Keratinocyte (primary cell): ENCODE measurements at regions not wholly inside any gene's neighbourhood (a gene's known extent, or its start where the extent isn't known, plus 50 kb on each side); places are given as distances from the start of the nearest gene placed in this dataset.

Experiments used
- DNase-seq: peaks from one replicate; pipeline ENCODE4 v3.0.0-alpha.2; 2011; ENCODE audit warnings: low read depth, missing footprints, low spot score
- FAIRE-seq: peaks from 2 replicates; lab custom pipeline; 2011; peaks lifted over from hg19 to GRCh38; lab: Jason Lieb, UNC
- H2AFZ ChIP-seq: 2 replicates; pipeline ENCODE4 v1.6.0; 2012; ENCODE audit warnings: low read length, control low read depth, inconsistent platforms; ENCODE audit not compliant: control insufficient read depth
- H3K27ac ChIP-seq: 2 replicates; pipeline ENCODE4 v1.5.1; 2011; ENCODE audit warnings: low read length; ENCODE audit not compliant: control insufficient read depth, insufficient read depth
- H3K27me3 ChIP-seq: 3 replicates; pipeline ENCODE4 v1.6.0; 2011; ENCODE audit warnings: low read length; ENCODE audit not compliant: control insufficient read depth, insufficient read depth; ENCODE audit errors: extremely low read depth
- H3K36me3 ChIP-seq, 2 experiments: 2 replicates in 1 of 2; 3 replicates in 1 of 2; pipeline ENCODE4 v1.5.1; 2011; ENCODE audit warnings: low read length in 2 of 2, mild to moderate bottlenecking in 1 of 2; ENCODE audit not compliant: control insufficient read depth in 2 of 2, insufficient read depth in 2 of 2; ENCODE audit errors: extremely low read depth in 1 of 2
- H3K4me1 ChIP-seq: 3 replicates; pipeline ENCODE4 v1.5.1; 2011; ENCODE audit warnings: low read length; ENCODE audit not compliant: control insufficient read depth, insufficient read depth; ENCODE audit errors: extremely low read depth
- H3K4me2 ChIP-seq: 3 replicates; pipeline ENCODE4 v1.6.0; 2011; ENCODE audit warnings: low read depth, low read length; ENCODE audit not compliant: control insufficient read depth, insufficient read depth; ENCODE audit errors: extremely low read depth
- H3K4me3 ChIP-seq, 3 experiments: fragments of 200-600 bp in 1 of 3; sonication (generic) in 1 of 3; 2 replicates in 2 of 3; 3 replicates in 1 of 3; pipeline ENCODE4 v1.5.1; 2011 to 2016; ENCODE audit warnings: low read length in 3 of 3, mild to moderate bottlenecking in 3 of 3, control low read depth in 2 of 3, inconsistent platforms in 1 of 3, low read depth in 1 of 3, mixed read lengths in 1 of 3, mixed run types in 1 of 3, moderate library complexity in 1 of 3; ENCODE audit not compliant: control insufficient read depth in 2 of 3, insufficient read depth in 2 of 3; ENCODE audit errors: extremely low read depth in 1 of 3
- H3K79me2 ChIP-seq: 2 replicates; pipeline ENCODE4 v1.6.0; 2012; ENCODE audit warnings: low read length; ENCODE audit not compliant: control insufficient read depth, insufficient read depth
- H3K9ac ChIP-seq: 3 replicates; pipeline ENCODE4 v1.6.0; 2011; ENCODE audit warnings: low read length; ENCODE audit not compliant: control insufficient read depth, insufficient read depth; ENCODE audit errors: extremely low read depth
- H3K9me1 ChIP-seq: 3 replicates; pipeline ENCODE4 v1.6.0; 2011; ENCODE audit warnings: low read length; ENCODE audit not compliant: control insufficient read depth, insufficient read depth; ENCODE audit errors: extremely low read depth
- H3K9me3 ChIP-seq: 2 replicates; pipeline ENCODE4 v1.5.1; 2012; ENCODE audit warnings: low read depth, low read length; ENCODE audit not compliant: control insufficient read depth
- H4K20me1 ChIP-seq: 3 replicates; pipeline ENCODE4 v1.6.0; 2011; ENCODE audit warnings: low read length; ENCODE audit not compliant: control insufficient read depth, insufficient read depth; ENCODE audit errors: extremely low read depth
- CTCF ChIP-seq, 3 experiments: IDR thresholded peaks in 1 of 3; conservative IDR thresholded peaks in 1 of 3; optimal IDR thresholded peaks in 1 of 3; 2 replicates in 2 of 3; 3 replicates in 1 of 3; pipeline versions ENCODE3 to v1.5.1; 2011; ENCODE audit warnings: low read length in 3 of 3, mild to moderate bottlenecking in 3 of 3, moderate library complexity in 2 of 3, control low read depth in 1 of 3, inconsistent platforms in 1 of 3; ENCODE audit not compliant: insufficient read depth in 2 of 3; ENCODE audit errors: extremely low read depth in 1 of 3
- EZH2 ChIP-seq: IDR thresholded peaks from one replicate; pipeline ENCODE4 v1.6.1; 2012; ENCODE audit warnings: inconsistent platforms, mild to moderate bottlenecking, low read length, moderate library complexity
- dilution Hi-C: fragments of 300-500 bp; cut with MboI; formaldehyde crosslinking; loops from one replicate; pipeline ENCODE4 v1.7.0; 2020; ENCODE audit warnings: low sequenced_read_pairs; ENCODE audit not compliant: extremely low pct_ligation_motif_present

GRCh38 chr9:22241611-22242010 is 205.0 kb upstream of the DMRTA1 start:
- Histone ChIP-seq H3K4me3 (no peak overlapping the region), H3K79me2 (peaks cover 2% of the 10 kb centered on the region), H3K9me3 (no peaks in the 10 kb centered on the region), H3K36me3 (no peaks in the 10 kb centered on the region), H2AFZ (no peak overlapping the region), H3K27me3 (no peaks in the 10 kb centered on the region), H3K4me2 (no peak overlapping the region), H3K27ac (no peak overlapping the region), H4K20me1 (no peaks in the 10 kb centered on the region), H3K4me1 (peaks cover 45% of the 10 kb centered on the region), H3K9me1 (no peaks in the 10 kb centered on the region), H3K9ac (no peak overlapping the region)
- FAIRE-seq (no peak), DNase-seq (no peak)
- no peak for TF ChIP-seq EZH2
- no peak for TF ChIP-seq CTCF (optimal IDR thresholded peaks at IDR 0.05 in 1 of 3, IDR thresholded peaks at IDR 0.05 in 1 of 3, conservative IDR thresholded peaks at IDR 0.05 in 1 of 3; ENCODE audit: extremely low read depth in 1 of 3, insufficient read depth in 2 of 3, low read length in 3 of 3)
- dilution Hi-C loops: loop anchor here (25.0 kb wide), 2 partner anchors 129 to 204 kb away; no protein-coding TSS in a partner anchor

GRCh38 chr9:22244139-22245011 is 202.2 kb upstream of the DMRTA1 start:
- Histone ChIP-seq H3K4me2 (peak overlapping the region; percentile 52), H3K27me3 (no peaks in the 10 kb centered on the region), H3K9me1 (no peaks in the 10 kb centered on the region), H3K36me3 (no peaks in the 10 kb centered on the region), H3K9ac (no peak overlapping the region), H3K9me3 (no peaks in the 10 kb centered on the region), H3K4me3 (no peak overlapping the region), H3K79me2 (peaks cover 2% of the 10 kb centered on the region), H4K20me1 (no peaks in the 10 kb centered on the region), H3K4me1 (peaks cover 22% of the 10 kb centered on the region), H3K27ac (peak overlapping the region; percentile 30), H2AFZ (peak overlapping the region; percentile 78)
- dilution Hi-C loops: loop anchor here (25.0 kb wide), 2 partner anchors 132 to 207 kb away; no protein-coding TSS in a partner anchor
- DNase-seq: no peak
- TF ChIP-seq CTCF (optimal IDR thresholded peaks at IDR 0.05 in 1 of 3, IDR thresholded peaks at IDR 0.05 in 1 of 3, conservative IDR thresholded peaks at IDR 0.05 in 1 of 3; ENCODE audit: extremely low read depth in 1 of 3, insufficient read depth in 2 of 3, low read length in 3 of 3) (peak; percentile 52 to 68 (median 59)), EZH2 (no peak)
- peak; percentile 72 for FAIRE-seq
